ENCODE measurements at regions not wholly inside any gene's neighbourhood (a gene's known extent, or its start where the extent isn't known, plus 50 kb on each side); places are given as distances from the start of the nearest gene placed in this dataset.

DNA sequence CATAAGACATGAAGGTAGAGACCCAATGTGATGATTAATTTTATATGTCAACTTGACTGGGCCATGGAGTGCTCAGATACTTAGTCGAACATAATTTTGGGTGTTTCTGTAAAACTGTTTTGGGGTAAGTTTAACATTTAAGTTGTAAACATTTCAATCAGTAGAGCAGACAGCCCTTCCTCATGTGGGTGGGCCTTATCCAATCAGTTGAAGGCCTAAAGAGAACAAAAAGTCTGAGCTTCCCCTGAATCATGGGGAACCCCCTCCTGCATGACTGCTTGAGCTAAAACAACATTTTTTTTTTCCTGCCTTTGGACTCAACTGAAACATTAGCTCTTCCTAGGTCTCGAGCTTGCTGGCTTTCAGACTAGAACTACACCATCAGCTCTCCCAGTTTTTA lies 327.3 kb upstream of the SOX9 start:
- no peaks in the 10 kb centered on the region for H3K27me3 ChIP-seq (ENCODE audit: control insufficient read depth in 2 of 2, insufficient read depth in 2 of 2, low read length in 2 of 2)
- H3K27ac ChIP-seq (ENCODE audit: insufficient read depth, low read depth, low read length) = no peak overlapping the region
- FAIRE-seq (no peak), DNase-seq (ENCODE audit: low read depth, low spot score) (no peak)
- dilution Hi-C loops (cut with MboI; ENCODE audit: extremely low pct_ligation_motif_present, low sequenced_read_pairs) = no loop called here
- H3K4me1 ChIP-seq (ENCODE audit: control insufficient read depth, extremely low read depth, insufficient read depth, low read length) = no peaks in the 10 kb centered on the region
- ChIA-PET CTCF (no interaction called here), POLR2A (no interaction called here)
- no peaks in the 10 kb centered on the region for H4K20me1 ChIP-seq (replicated peaks; ENCODE audit: control insufficient read depth, extremely low read depth, insufficient read depth, low read length)
- H2AFZ ChIP-seq (ENCODE audit: low read depth, low read length) = no peak overlapping the region
- no peak overlapping the region for H3K4me3 ChIP-seq (replicated peaks in 1 of 3; ENCODE audit: insufficient read depth in 1 of 3, low read depth in 1 of 3, low read length in 3 of 3)
- no TSS peak for BruUV-seq (replicated peaks)
- H3K9me3 ChIP-seq (replicated peaks; ENCODE audit: control insufficient read depth, insufficient read depth, low read length) = peaks cover 2% of the 10 kb centered on the region
- no peaks in the 10 kb centered on the region for H3K9me1 ChIP-seq (replicated peaks; ENCODE audit: control insufficient read depth, extremely low read depth, insufficient read depth, low read length)
- no peaks in the 10 kb centered on the region for H3K36me3 ChIP-seq (ENCODE audit: control insufficient read depth in 2 of 2, extremely low read depth in 1 of 2, insufficient read depth in 2 of 2, low read length in 2 of 2)
- no peak overlapping the region for H3K4me2 ChIP-seq (ENCODE audit: insufficient read depth, low read length)
- TF ChIP-seq, protein P1, sequence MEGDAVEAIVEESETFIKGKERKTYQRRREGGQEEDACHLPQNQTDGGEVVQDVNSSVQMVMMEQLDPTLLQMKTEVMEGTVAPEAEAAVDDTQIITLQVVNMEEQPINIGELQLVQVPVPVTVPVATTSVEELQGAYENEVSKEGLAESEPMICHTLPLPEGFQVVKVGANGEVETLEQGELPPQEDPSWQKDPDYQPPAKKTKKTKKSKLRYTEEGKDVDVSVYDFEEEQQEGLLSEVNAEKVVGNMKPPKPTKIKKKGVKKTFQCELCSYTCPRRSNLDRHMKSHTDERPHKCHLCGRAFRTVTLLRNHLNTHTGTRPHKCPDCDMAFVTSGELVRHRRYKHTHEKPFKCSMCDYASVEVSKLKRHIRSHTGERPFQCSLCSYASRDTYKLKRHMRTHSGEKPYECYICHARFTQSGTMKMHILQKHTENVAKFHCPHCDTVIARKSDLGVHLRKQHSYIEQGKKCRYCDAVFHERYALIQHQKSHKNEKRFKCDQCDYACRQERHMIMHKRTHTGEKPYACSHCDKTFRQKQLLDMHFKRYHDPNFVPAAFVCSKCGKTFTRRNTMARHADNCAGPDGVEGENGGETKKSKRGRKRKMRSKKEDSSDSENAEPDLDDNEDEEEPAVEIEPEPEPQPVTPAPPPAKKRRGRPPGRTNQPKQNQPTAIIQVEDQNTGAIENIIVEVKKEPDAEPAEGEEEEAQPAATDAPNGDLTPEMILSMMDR (IDR thresholded peaks at IDR 0.05; ENCODE audit: extremely low read depth in 1 of 2, insufficient read depth in 1 of 2, low read depth in 1 of 2, low read length in 2 of 2) = no peak
- TF ChIP-seq POLR2AphosphoS5 (IDR thresholded peaks at IDR 0.05; ENCODE audit: insufficient read depth, low read depth, low read length) (no peak), FOS (IDR thresholded peaks at IDR 0.05; ENCODE audit: borderline replicate concordance, insufficient read depth, low read length) (no peak), EZH2 (IDR thresholded peaks at IDR 0.05; ENCODE audit: borderline replicate concordance, low read depth, low read length, severe bottlenecking) (no peak), GATA2 (IDR thresholded peaks at IDR 0.05; ENCODE audit: insufficient read depth, insufficient read length, low read depth, low read length) (no peak), JUN (IDR thresholded peaks at IDR 0.05; ENCODE audit: borderline replicate concordance, insufficient read depth, insufficient read length, low read depth) (no peak), MYC (IDR thresholded peaks at IDR 0.05; ENCODE audit: low read depth, low read length) (no peak), POLR2A (IDR thresholded peaks at IDR 0.05; ENCODE audit: low read depth, low read length) (no peak)
- TF ChIP-seq, protein P2, sequence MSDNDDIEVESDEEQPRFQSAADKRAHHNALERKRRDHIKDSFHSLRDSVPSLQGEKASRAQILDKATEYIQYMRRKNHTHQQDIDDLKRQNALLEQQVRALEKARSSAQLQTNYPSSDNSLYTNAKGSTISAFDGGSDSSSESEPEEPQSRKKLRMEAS (IDR thresholded peaks at IDR 0.05; ENCODE audit: insufficient read depth, insufficient read length) = no peak
- H3K79me2 ChIP-seq (ENCODE audit: control insufficient read depth, insufficient read depth, low read length) = no peaks in the 10 kb centered on the region
- intact Hi-C loops (cut with micrococcal nuclease) = no loop called here
- H3K9ac ChIP-seq (replicated peaks; ENCODE audit: extremely low read depth, insufficient read depth, low read length) = no peak overlapping the region

Data from endothelial cell of umbilical vein (primary cell).